Activated T-cell treated with anti-CD3 and anti-CD28 coated beads, Interleukin-2, amount 50 U/mL, for 48 hours (primary cell): ENCODE measurements at regions not wholly inside any gene's neighbourhood (a gene's known extent, or its start where the extent isn't known, plus 50 kb on each side); places are given as distances from the start of the nearest gene placed in this dataset.
"Not testable (repeated sequence)": the region's sequence is repeated elsewhere in the genome, so short reads cannot be mapped to it uniquely, and the experiment has no call there.

Experiments used
- DNase-seq, 2 experiments: peaks; one replicate each; pipeline ENCODE4 v3.0.0-alpha.2; 2020

DNA sequence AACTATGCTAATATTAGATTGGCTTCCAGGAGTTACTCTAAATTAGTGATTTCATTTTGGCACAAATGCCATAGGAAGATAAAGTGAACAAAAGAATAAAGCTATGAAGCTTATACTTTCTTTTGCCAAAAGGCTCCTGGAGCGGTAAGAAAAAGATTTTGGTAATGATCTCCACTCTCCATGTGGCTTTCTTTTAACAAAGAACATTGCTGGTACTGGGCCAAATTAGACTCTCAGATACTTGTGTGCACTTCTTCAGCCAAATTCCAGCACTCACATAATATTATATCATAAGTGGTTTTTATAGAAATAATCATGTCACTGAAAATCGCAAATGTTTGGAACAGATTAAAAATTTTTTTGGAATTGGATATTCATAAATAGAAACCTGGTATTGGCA, 142.4 kb upstream of the FGF13 start:
- no peak for DNase-seq

DNA sequence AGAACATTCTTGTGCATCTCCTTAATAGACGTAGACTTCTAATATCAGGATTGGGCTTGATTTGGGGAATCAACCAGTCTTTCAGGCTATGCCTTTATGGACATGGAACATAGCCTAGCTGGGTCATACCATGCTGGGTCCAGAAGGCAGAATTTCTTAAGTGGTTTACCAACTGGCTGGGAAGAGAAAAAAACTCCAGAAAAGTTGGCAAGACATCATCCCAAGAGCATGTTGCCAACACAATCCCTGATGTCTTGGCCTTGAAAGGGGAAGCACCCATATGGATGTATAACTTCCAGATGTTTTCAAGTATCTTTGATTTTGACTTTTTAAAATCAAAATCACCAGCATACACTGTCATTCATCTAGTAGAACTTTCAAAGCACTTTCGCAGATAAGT, 138.0 kb upstream of the FGF13 start:
- DNase-seq, result no peak

DNA sequence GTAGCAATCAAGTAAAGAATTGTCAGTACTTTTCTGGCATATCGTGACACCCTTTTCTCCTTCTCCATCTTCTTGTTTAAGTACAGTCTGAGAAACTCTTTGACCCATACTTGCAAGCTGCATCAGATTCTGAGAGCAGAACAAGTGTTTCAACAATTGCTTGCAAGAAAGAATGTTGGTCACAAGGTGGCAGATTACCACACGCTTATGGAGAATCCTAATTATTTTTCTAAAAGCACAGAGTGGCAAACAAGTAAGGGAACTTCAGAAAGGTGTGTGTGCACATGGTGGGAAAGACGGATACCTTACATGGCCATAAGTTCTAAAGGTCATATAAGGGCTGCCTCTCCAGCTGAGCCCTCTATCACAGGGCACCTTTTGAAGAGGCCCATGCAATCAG, 136.4 kb upstream of the FGF13 start:
- no peak for DNase-seq

DNA sequence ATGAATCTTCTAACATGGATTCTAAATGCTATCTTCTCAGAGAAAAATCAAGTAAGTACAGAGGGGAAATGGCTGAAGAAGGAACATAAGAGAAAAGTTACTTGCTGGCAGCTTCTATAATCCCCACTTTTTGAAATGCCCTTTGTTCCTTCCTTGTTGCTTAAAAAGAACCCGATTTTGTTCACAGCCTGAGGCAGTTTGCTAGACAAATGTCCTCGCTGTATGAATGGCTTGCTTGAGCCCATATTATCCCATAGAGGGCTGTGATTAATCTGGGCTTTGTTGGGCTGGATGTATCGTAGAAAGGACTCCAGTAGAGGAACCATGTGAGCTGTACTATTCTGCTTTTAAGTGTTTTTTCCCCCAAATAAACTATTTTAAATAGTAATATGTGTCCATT, 134.3 kb upstream of the FGF13 start:
- no peak for DNase-seq

GRCh38 chrX:138807400-138807799, 95.9 kb upstream of the FGF13 start:
- DNase-seq, result not testable (repeated sequence)

DNA sequence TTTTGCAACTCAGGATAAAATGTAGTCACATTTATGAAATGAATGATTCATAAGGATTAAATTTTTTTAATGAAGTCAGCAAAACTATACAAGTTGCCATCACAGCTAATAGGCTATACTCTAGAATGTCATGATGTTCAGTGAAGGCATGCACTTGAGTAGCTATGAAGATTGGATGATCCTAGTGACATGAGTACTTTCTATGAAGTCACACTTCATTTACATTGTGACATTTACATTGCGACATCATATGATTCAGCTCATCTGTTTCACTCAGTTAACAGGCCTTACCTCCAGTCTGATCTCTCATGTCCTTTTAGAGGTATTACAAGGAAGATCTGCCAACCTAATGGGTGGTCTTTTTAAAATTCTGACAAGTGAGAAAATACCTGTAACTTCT, 82.7 kb upstream of the FGF13 start:
- DNase-seq, result no peak

DNA sequence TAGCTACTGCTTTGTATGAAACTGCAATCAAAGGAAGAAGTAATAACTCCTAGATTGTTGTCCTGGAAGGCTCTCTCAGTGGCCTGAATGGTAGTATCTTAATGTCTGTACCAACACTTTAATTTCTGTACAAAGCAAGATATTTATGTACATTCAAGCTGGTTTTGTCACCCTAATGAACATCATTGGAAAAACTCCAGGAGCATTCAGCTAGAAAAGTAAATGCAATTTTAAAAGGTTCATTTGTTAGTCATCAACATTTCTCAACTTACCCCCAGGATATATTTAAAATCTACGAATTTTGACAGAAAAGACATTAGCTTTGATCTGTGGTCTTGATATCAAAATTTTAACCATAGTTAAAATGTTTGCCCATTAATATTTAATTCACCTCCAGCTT, 80.0 kb upstream of the FGF13 start:
- no peak for DNase-seq

- DNase-seq, result no peak
These were observed 77.3 kb upstream of the FGF13 start for GRCh38 chrX:138788771-138789170.

DNA sequence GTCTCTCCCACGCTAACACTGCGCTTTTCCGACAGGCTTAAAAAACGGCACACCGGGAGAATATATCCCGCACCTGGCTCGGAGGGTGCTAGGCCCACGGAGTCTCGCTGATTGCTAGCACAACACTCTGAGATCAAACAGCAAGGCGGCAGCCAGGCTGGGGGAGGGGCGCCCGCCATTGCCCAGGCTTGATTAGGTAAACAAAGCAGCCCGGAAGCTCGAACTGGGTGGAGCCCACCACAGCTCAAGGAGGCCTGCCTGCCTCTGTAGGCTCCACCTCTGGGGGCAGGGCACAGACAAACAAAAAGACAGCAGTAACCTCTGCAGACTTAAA, 67.0 kb upstream of the FGF13 start:
- DNase-seq, result not testable (repeated sequence)

DNA sequence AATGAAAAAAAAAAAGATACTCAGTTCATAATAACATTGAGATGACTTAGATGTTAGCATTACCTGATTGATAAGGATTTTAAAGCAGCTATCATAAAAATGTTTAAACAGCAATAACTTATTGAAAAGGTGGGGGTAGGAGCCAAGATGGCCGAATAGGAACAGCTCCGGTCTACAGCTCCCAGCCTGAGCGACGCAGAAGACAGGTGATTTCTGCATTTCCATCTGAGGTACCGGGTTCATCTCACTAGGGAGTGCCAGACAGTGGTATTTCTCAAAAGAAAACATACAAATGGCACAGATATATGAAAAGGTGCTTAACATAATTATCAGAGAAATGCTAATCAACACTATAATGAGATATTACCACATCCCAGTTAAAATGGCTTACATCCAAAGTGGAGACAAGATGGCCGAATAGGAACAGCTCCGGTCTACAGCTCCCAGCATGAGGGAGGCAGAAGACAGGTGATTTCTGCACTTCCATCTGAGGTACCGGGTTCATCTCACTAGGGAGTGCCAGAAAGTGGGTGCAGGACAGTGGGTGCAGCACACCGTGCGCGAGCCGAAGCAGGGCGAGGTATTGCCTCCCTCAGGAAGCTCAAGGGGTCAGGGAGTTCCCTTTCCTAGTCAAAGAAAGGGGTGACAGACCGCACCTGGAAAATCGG, 66.5 kb upstream of the FGF13 start:
- not testable (repeated sequence) for DNase-seq

DNA sequence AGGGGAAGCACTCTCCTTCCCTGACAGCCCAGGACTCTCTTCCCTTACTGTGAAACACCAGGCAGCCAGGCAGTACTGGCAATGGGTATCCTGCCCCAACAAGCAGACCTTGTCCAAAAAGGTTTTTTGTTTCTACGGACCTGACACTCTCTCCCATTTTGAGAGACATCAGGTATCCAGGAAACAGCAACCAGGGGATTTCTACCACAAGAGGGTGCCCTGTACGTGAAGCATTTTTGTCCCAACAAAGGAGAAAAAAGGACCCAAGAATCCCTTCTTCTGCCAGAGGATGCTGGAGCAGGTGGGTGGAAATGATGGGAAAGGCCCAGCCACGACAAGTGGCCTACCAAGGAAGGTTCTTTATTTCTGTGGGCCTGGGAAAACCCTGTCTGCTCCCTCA, 65.7 kb upstream of the FGF13 start:
- DNase-seq, result no peak

- DNase-seq, result no peak
These were observed 64.0 kb upstream of the FGF13 start for GRCh38 chrX:138775517-138775916.

- no peak for DNase-seq
These were observed 59.5 kb upstream of the FGF13 start for GRCh38 chrX:138771047-138771446.

GRCh38 chrX:138769918-138770317, 58.4 kb upstream of the FGF13 start:
- DNase-seq, result no peak

DNA sequence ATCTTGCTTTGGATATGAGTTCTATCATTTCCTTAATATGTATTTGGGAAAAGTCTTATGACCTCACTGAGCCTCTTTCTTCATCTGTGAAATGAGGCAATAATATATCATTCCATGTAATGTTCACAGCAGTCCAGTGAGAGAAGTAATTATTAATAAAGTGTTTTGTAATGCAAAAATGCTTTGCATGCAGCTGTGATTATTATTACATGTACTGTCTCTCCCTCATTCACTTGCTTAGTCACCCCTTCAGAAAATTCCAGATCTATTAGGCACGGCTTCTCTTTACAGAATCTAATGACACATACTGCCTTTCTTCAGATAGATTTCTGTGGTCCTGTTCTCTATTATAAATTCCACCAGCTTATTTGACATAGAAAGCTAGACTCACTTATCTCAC, 53.5 kb upstream of the FGF13 start:
- no peak for DNase-seq

GRCh38 chrX:138763761-138764160, 52.2 kb upstream of the FGF13 start:
- no peak for DNase-seq

GRCh38 chrX:138761380-138761779, 49.9 kb upstream of the FGF13 start:
- no peak for DNase-seq
